Bronchial epithelial cell (primary cell): ENCODE measurements at regions not wholly inside any gene's neighbourhood (a gene's known extent, or its start where the extent isn't known, plus 50 kb on each side); places are given as distances from the start of the nearest gene placed in this dataset.

Experiments used
- DNase-seq: peaks from one replicate; pipeline ENCODE4 v3.0.0-alpha.2; 2010; ENCODE audit warnings: low read depth
- FAIRE-seq: peaks from 2 replicates; lab custom pipeline; 2011; peaks lifted over from hg19 to GRCh38; lab: Jason Lieb, UNC
- H3K27me3 ChIP-seq: 2 replicates; pipeline ENCODE4 v1.5.1; 2011; ENCODE audit warnings: low read length; ENCODE audit not compliant: control insufficient read depth, insufficient read depth
- H3K36me3 ChIP-seq: 2 replicates; pipeline ENCODE4 v1.5.1; 2011; ENCODE audit warnings: low read length; ENCODE audit not compliant: control insufficient read depth, insufficient read depth
- H3K4me3 ChIP-seq: 2 replicates; pipeline ENCODE4 v1.5.1; 2011; ENCODE audit warnings: mild to moderate bottlenecking, low read depth, low read length, control low read depth
- CTCF ChIP-seq: IDR thresholded peaks from 2 replicates; pipeline ENCODE4 v1.5.1; 2011; ENCODE audit warnings: mild to moderate bottlenecking, moderate library complexity, low read length, control low read depth, inconsistent platforms; ENCODE audit not compliant: insufficient read depth, severe bottlenecking

DNA sequence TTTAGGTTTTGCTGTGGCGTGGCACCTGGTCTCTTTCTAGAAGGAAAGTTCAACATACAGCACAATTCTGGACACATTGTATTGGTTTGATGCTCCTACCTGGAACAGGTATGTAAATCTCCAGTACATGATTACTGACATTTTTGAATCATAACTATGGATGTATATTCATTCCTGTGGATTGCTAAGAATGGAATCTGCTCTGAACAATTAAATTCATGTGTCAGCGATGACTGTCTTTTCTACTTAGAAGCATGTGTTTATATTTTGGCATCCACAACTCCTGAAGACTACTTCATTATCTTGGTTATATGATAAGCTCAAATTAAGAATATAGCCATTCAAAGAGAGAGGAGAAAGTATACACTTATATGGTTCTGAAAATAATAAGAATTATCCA, 291.8 kb downstream of the CHRM3 start:
- FAIRE-seq (no peak), DNase-seq (peak; percentile 3)
- Histone ChIP-seq H3K27me3 (no peaks in the 10 kb centered on the region), H3K4me3 (no peak overlapping the region), H3K36me3 (no peaks in the 10 kb centered on the region)
- no peak for TF ChIP-seq CTCF

DNA sequence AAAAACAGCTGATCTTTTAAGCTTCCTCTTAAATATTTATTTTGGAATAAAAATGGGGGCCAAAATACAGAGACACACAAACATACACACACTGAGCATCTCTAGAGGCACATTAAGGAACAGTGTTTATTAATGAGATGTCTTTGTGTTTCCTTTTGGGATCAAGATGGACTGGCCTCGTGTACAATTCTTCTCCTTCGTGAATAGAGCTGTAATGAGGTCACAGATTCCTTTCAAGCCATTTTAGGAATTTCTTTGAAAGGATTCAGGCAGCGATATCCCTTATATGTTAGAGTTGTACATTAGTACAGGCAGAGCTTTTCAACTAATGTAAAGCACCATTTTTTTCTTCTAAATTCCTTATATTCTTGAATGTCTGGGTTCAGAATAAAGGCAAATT, 295.7 kb downstream of the CHRM3 start:
- FAIRE-seq (no peak), DNase-seq (no peak)
- TF ChIP-seq CTCF, result no peak
- H3K4me3 ChIP-seq, result no peak overlapping the region
- no peaks in the 10 kb centered on the region for H3K36me3 ChIP-seq
- no peaks in the 10 kb centered on the region for H3K27me3 ChIP-seq

GRCh38 chr1:239682960-239683359, 296.6 kb downstream of the CHRM3 start:
- Histone ChIP-seq H3K4me3 (no peak overlapping the region), H3K27me3 (no peaks in the 10 kb centered on the region), H3K36me3 (no peaks in the 10 kb centered on the region)
- TF ChIP-seq CTCF, result no peak
- no peak for FAIRE-seq
- no peak for DNase-seq

GRCh38 chr1:239686386-239686785, 300.0 kb downstream of the CHRM3 start:
- FAIRE-seq, result no peak
- H3K36me3 ChIP-seq, result no peaks in the 10 kb centered on the region
- no peak overlapping the region for H3K4me3 ChIP-seq
- H3K27me3 ChIP-seq, result no peaks in the 10 kb centered on the region
- no peak for TF ChIP-seq CTCF
- no peak for DNase-seq

- TF ChIP-seq CTCF, result no peak
- Histone ChIP-seq H3K4me3 (no peak overlapping the region), H3K27me3 (no peaks in the 10 kb centered on the region), H3K36me3 (no peaks in the 10 kb centered on the region)
- no peak for DNase-seq
- no peak for FAIRE-seq
Measured at GRCh38 chr1:239696317-239696716, 309.9 kb downstream of the CHRM3 start.

DNA sequence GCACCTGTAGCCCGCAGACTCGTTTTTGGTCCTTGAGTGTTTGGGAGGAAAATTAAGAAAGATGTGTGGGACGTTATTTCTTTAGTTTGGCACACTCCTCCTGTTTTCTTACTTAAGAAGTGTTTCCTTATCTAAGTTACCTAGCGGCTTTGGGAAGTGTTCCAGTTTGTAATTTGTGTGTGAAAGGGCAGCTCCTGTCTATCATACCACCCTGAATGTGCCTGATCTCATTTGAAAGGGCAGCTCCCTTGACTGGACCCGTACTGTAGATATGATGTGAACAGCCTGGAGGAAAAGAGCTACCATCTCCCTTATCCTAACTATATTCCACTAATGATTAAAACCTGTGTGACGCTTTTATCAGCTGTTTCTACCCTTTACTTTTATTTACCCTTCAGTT, 314.3 kb downstream of the CHRM3 start:
- H3K36me3 ChIP-seq, result no peaks in the 10 kb centered on the region
- TF ChIP-seq CTCF, result no peak
- FAIRE-seq, result no peak
- H3K27me3 ChIP-seq, result no peaks in the 10 kb centered on the region
- DNase-seq, result no peak
- H3K4me3 ChIP-seq, result no peak overlapping the region
